B cell (primary cell): ENCODE measurements at regions not wholly inside any gene's neighbourhood (a gene's known extent, or its start where the extent isn't known, plus 50 kb on each side); places are given as distances from the start of the nearest gene placed in this dataset.

Source experiments
- ATAC-seq: fragments of 200-7000 bp; cut with Tn5 transposase; one replicate; pipeline ENCODE4 v1.10.0; 2021; ENCODE audit warnings: low read depth, mild to moderate bottlenecking, moderate number of reproducible peaks, moderate library complexity
- CTCF ChIA-PET: fragments of 350-600 bp; sonication (Branson Sonifier 250); formaldehyde crosslinking; loops from one replicate; lab custom pipeline; 2021; ENCODE audit warnings: antibody characterized with exemption, inconsistent platforms; lab: Charles Lee
- POLR2A ChIA-PET: fragments of 350-600 bp; sonication (Branson Sonifier 250); formaldehyde crosslinking; loops from one replicate; lab custom pipeline; 2021; ENCODE audit warnings: antibody characterized with exemption; lab: Charles Lee
- DNase-seq: peaks from one replicate; pipeline ENCODE4 v3.0.0; 2013
- H2AFZ ChIP-seq: 2 replicates; pipeline ENCODE4 v1.6.1; 2012; ENCODE audit warnings: mild to moderate bottlenecking, low read depth, low read length; ENCODE audit not compliant: insufficient read depth, poor library complexity, severe bottlenecking
- H3K27ac ChIP-seq, 2 donors: 1 replicate in 1 of 2; 2 replicates in 1 of 2; pipeline ENCODE4 v1.5.1; 2012 to 2013; ENCODE audit warnings: low read length in 2 of 2, mild to moderate bottlenecking in 2 of 2, moderate library complexity in 1 of 2
- H3K27me3 ChIP-seq, 4 experiments: fragments of 200-600 bp in 1 of 4; sonication (generic) in 1 of 4; replicated peaks in 1 of 4; 1 replicate in 2 of 4; 2 replicates in 2 of 4; pipeline versions ENCODE4 v1.6.1 to v1.7.0; 2013 to 2016; ENCODE audit warnings: low read length in 3 of 4, mild to moderate bottlenecking in 2 of 4, mixed read lengths in 1 of 4, moderate library complexity in 1 of 4; ENCODE audit not compliant: insufficient read depth in 4 of 4, control insufficient read depth in 3 of 4; ENCODE audit errors: control extremely low read depth in 1 of 4
- H3K36me3 ChIP-seq, 2 experiments: replicated peaks in 1 of 2; 1 replicate in 1 of 2; 2 replicates in 1 of 2; pipeline versions ENCODE4 v1.6.1 to v1.7.1; 2013; ENCODE audit warnings: low read length in 1 of 2; ENCODE audit not compliant: insufficient read depth in 2 of 2, control insufficient read depth in 1 of 2; ENCODE audit errors: control extremely low read depth in 1 of 2, extremely low read depth in 1 of 2
- H3K4me1 ChIP-seq, 2 donors: fragments of 200-600 bp in 1 of 2; sonication (generic) in 1 of 2; 1 replicate in 1 of 2; 2 replicates in 1 of 2; pipeline versions ENCODE4 v1.5.1 to v1.6.1; 2013 to 2017; ENCODE audit warnings: low read length in 2 of 2; ENCODE audit not compliant: control insufficient read depth in 2 of 2, insufficient read depth in 2 of 2
- H3K4me2 ChIP-seq: replicated peaks from 2 replicates; pipeline ENCODE3; 2012; ENCODE audit warnings: mild to moderate bottlenecking, low read depth, low read length; ENCODE audit not compliant: poor library complexity, severe bottlenecking
- H3K4me3 ChIP-seq, 5 experiments: fragments of 200-600 bp in 1 of 5; sonication (generic) in 1 of 5; 1 replicate in 3 of 5; 2 replicates in 2 of 5; pipeline versions ENCODE4 v1.5.1 to v1.7.0; 2011 to 2016; ENCODE audit warnings: low read length in 4 of 5, mild to moderate bottlenecking in 4 of 5, low read depth in 2 of 5, control low read depth in 1 of 5, moderate library complexity in 1 of 5; ENCODE audit not compliant: insufficient read depth in 1 of 5; ENCODE audit errors: control extremely low read depth in 1 of 5, extremely low read depth in 1 of 5
- H3K79me2 ChIP-seq: fragments of 200-600 bp; sonication (generic); one replicate; pipeline ENCODE4 v1.6.0; 2016; ENCODE audit warnings: low read length; ENCODE audit not compliant: control insufficient read depth, insufficient read depth
- H3K9ac ChIP-seq: fragments of 200-600 bp; sonication (generic); 2 replicates; pipeline ENCODE4 v1.6.1; 2017; ENCODE audit warnings: mild to moderate bottlenecking, low read length, moderate library complexity
- H3K9me3 ChIP-seq, 3 donors: one replicate each; pipeline versions ENCODE4 v1.6.1 to v1.7.1; 2013; ENCODE audit warnings: low read length in 2 of 3; ENCODE audit not compliant: control insufficient read depth in 2 of 3, insufficient read depth in 1 of 3; ENCODE audit errors: control extremely low read depth in 1 of 3
- H4K20me1 ChIP-seq: 2 replicates; pipeline ENCODE4 v1.6.0; 2012; ENCODE audit warnings: mild to moderate bottlenecking, low read length; ENCODE audit not compliant: insufficient read depth, control insufficient read depth, poor library complexity, severe bottlenecking
- H3K27ac Mint-ChIP-seq: one replicate; pipeline ENCODE4 v1.8.0; 2021; ENCODE audit warnings: mixed read lengths
- H3K27me3 Mint-ChIP-seq: one replicate; pipeline ENCODE4 v1.8.0; 2021; ENCODE audit warnings: mixed read lengths
- H3K4me1 Mint-ChIP-seq: one replicate; pipeline ENCODE4 v1.8.0; 2021; ENCODE audit warnings: mixed read lengths
- H3K4me3 Mint-ChIP-seq: one replicate; pipeline ENCODE4 v1.8.0; 2021; ENCODE audit warnings: mixed read lengths
- H3K9me3 Mint-ChIP-seq: one replicate; pipeline ENCODE4 v1.8.0; 2022; ENCODE audit warnings: mixed read lengths; ENCODE audit not compliant: insufficient read depth
- CTCF ChIP-seq: fragments of 200-600 bp; IDR thresholded peaks from one replicate; pipeline ENCODE4 v1.8.0; 2022; ENCODE audit warnings: antibody characterized with exemption, mild to moderate bottlenecking
- EZH2 ChIP-seq: IDR thresholded peaks from 2 replicates; pipeline ENCODE4 v1.6.1; 2012; ENCODE audit warnings: borderline replicate concordance, low read depth, mild to moderate bottlenecking, moderate library complexity, low read length; ENCODE audit not compliant: insufficient read depth, poor library complexity, severe bottlenecking
- WGBS: methylation state at CpG from one replicate; pipeline ENCODE4 v1.1.5; 2013; ENCODE audit warnings: missing lambda C conversion rate; ENCODE audit not compliant: insufficient coverage; 5-methylcytosine and 5-hydroxymethylcytosine counted together
- intact Hi-C: fragments of 100-400 bp; cut with micrococcal nuclease; formaldehyde crosslinking; loops from one replicate; pipeline ENCODE4 v1.10.0; 2022

DNA sequence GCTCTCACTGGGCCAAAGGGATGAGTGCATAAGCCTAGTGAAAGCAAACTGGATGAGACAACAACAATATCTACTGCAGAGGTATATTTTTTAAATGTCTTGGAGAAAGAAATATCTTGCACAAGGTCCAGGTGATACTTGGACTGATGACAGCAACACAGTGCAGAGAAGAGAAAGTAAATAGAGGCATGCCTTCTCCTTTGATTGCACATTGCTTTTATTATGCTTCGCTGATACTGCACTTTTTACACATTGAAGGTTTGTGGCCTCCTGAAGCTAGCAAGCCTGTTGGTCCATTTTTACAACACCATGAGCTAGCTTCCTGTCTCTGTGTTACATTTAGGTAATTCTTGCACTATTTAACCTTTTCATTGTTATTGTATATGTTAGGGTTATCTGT is 189.0 kb upstream of the NDST3 start:
- no peak for ATAC-seq
- no CpG with 5 or more reads among the region's 1 CpG for WGBS

DNA sequence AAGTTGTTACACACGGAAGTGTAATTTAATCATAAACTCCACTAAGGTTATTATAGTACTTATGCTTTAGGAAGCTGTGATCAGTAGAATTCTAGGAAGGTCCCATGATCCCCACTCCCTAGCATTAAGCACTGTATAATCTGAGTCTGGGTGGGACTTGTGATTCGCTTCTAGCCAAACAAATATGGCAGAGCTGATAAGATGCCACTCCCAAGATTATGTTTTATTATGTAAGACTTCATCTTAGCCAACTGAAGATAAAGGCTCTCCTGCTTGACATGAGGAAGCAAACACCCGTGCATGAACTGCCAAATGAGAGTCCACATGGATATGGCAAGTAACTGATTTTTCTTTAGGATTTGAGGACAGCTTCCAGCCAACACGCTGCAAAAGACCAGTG is 186.4 kb upstream of the NDST3 start:
- 74% methylated on average over 2 of the region's 4 CpGs for WGBS
- DNase-seq (no peak), ATAC-seq (no peak)
- Histone ChIP-seq H4K20me1 (no peaks in the 10 kb centered on the region), H2AFZ (no peak overlapping the region), H3K4me3 (no peak overlapping the region), H3K79me2 (no peaks in the 10 kb centered on the region), H3K36me3 (no peaks in the 10 kb centered on the region), H3K9ac (no peak overlapping the region), H3K27ac (no peak overlapping the region), H3K4me1 (no peaks in the 10 kb centered on the region), H3K9me3 (peaks cover 0 to 6% (median 5%) of the 10 kb centered on the region in 3 donors), H3K4me2 (no peak overlapping the region), H3K27me3 (no peaks in the 10 kb centered on the region)
- ChIA-PET POLR2A (no interaction called here), CTCF (no interaction called here)
- Mint-ChIP-seq H3K4me1 (no peaks in the 10 kb centered on the region), H3K27me3 (no peaks in the 10 kb centered on the region), H3K9me3 (peaks cover 6% of the 10 kb centered on the region), H3K4me3 (no peak overlapping the region), H3K27ac (no peak overlapping the region)
- intact Hi-C loops, result no loop called here
- TF ChIP-seq EZH2, result no peak
- no peak for TF ChIP-seq CTCF

More for the DNA sequence above, 189.0 kb upstream of the NDST3 start:
- no peak overlapping the region for H3K27ac Mint-ChIP-seq
- peaks cover 0 to 6% (median 4%) of the 10 kb centered on the region in 3 donors for H3K9me3 ChIP-seq
- H3K4me3 ChIP-seq, result no peak overlapping the region
- no peaks in the 10 kb centered on the region for H3K36me3 ChIP-seq
- H3K4me1 Mint-ChIP-seq, result no peaks in the 10 kb centered on the region
- peaks cover 3% of the 10 kb centered on the region for H3K9me3 Mint-ChIP-seq
- H4K20me1 ChIP-seq, result no peaks in the 10 kb centered on the region
- ChIA-PET POLR2A (no interaction called here), CTCF (no interaction called here)
- no peaks in the 10 kb centered on the region for H3K27me3 ChIP-seq
- intact Hi-C loops, result no loop called here
- no peak for DNase-seq
- H3K4me1 ChIP-seq, result no peaks in the 10 kb centered on the region
- H2AFZ ChIP-seq, result no peak overlapping the region
- H3K9ac ChIP-seq, result no peak overlapping the region
- H3K79me2 ChIP-seq, result no peaks in the 10 kb centered on the region
- no peaks in the 10 kb centered on the region for H3K27me3 Mint-ChIP-seq
- no peak overlapping the region for H3K27ac ChIP-seq
- no peak overlapping the region for H3K4me3 Mint-ChIP-seq
- H3K4me2 ChIP-seq, result no peak overlapping the region
- no peak for TF ChIP-seq CTCF
- no peak for TF ChIP-seq EZH2
